ENCODE measurements at regions not wholly inside any gene's neighbourhood (a gene's known extent, or its start where the extent isn't known, plus 50 kb on each side); places are given as distances from the start of the nearest gene placed in this dataset.

- no peak for TF ChIP-seq CTCF (IDR thresholded peaks at IDR 0.05)
- no peak for TF ChIP-seq POLR2A (IDR thresholded peaks at IDR 0.05)
- TF ChIP-seq POLR2AphosphoS5 (IDR thresholded peaks at IDR 0.05) = no peak
Observed at GRCh38 chr6:84546427-84546914, 217.9 kb downstream of the TBX18 start.
